ENCODE measurements at regions not wholly inside any gene's neighbourhood (a gene's known extent, or its start where the extent isn't known, plus 50 kb on each side); places are given as distances from the start of the nearest gene placed in this dataset.
A peak's percentile ranks its signal among the peaks of the same experiment; 100 is the strongest.

DNA sequence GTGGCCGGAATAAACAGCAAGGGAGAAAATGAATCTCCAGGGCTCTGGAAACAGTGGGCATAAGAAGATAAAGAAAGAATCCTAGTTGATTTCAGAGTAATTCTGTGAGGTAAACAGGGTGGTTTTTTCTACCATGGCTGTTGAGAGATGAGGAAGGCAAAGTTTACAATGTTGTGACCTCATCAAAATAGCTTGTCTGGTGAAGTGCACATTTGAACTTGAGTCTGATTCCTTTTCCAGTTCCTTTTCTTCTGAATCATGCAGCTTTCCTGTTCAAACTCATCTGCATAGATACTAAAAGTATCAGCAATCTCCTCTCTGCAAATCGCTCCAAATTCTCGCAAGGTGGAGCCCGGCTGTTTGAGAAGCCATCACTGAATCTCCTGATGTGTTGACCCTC is 161.7 kb downstream of the PLPP3 start:
- no peak for DNase-seq

GRCh38 chr1:56416495-56416894 is 162.9 kb downstream of the PLPP3 start:
- no peak for DNase-seq

GRCh38 chr1:56415720-56416119 is 163.6 kb downstream of the PLPP3 start:
- no peak for DNase-seq

DNA sequence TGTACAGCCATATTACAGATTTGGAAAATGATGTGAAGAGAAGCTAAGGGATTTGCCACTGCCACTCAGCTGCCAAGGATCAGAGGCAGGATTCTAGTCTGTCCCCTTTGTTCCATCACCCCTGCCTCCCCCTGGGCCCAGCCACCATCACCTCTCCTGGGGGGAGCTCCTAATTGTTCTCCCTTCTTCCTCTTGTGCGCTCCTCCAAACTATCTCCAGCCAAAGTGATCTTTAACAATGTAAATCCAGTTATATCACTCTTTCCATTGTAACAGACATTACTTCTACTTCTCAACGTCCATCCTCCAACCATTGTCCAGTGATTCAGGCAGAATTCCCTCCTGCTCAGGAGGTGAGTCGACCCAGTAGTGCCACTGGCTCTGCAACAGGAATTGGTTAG is 164.1 kb downstream of the PLPP3 start:
- DNase-seq, result no peak

DNA sequence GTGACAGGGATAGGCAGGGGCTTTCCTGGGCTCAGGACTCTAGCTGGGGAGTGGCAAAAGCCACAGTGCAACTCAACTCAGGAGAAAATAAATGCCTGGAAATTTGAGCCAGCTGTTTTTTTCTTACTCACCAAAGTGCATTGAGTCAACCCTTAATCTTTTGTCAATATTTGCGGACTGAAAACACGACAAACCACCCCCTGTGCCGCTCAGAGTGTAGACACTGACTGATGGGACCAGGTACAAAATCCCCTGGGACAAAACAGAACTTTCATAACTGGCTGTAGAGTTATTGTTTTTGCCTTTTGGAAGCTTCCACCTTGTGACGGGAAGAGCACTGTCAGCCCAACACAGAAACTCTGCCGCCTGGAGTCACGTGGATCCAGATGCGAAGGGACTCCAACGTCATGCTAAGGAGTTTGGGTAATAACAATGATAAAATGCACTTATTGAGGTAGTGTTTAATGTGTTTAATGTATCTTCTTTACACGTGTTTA is 164.6 kb downstream of the PLPP3 start:
- DNase-seq, result no peak

- no peak for DNase-seq
Measured at GRCh38 chr1:56413671-56414199, 165.6 kb downstream of the PLPP3 start.

DNA sequence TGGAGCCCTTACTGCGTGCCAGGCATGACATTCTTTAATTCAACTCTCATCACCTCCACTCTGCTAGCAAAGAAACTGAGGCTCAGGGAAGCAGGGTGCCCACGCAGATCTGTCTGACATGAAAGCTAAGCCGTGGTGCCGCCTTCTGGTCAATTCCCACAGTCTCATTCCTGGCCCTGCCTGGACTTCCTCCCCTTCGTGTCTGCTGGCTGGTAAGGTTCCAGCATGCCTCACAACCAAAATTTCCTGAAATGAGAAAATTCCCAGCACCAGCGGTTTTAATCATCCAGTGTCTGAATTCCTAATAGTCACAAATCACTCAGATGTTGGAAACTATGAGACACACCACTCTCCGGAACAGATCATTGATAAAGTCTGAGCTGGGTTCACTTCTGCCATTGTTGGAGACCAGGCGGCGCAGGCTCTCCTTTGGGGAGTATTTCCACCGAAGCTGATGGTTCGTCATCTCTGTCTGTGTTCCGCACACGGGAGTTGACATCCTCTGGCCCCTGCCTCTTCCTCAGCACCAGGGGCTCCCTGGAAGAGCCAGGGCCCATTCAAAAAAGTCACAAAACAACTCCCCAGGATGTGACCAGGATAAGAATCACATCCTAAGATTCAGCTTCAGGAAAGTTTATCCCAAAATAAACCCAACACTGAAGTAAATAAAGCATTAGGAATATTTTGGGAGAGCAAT is 167.7 kb downstream of the PLPP3 start:
- DNase-seq, result no peak

GRCh38 chr1:56411021-56411420 is 168.3 kb downstream of the PLPP3 start:
- no peak for DNase-seq

DNA sequence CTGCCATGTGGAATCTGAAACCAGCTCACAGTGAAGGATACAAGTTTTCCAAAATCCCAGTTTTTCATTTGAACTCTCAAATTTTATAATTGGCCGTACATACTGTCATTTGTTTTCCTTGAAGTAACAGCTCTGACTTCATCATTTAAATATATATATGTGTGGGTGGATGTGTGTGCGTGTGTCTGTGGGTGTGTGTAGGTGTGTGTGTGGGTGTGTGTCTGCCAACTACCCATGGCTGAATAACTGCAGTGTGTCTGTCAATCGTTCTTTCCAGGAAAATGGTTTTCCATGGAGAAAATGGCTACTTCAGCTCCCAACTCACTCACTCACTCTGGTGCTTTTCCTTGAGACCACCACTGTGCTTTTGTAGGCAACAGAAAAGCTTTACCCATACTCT is 169.0 kb downstream of the PLPP3 start:
- DNase-seq, result no peak

- DNase-seq, result no peak
Measured at GRCh38 chr1:56409112-56409691, 170.2 kb downstream of the PLPP3 start.

- DNase-seq, result no peak
Measured at GRCh38 chr1:56406821-56407220, 172.5 kb downstream of the PLPP3 start.

DNA sequence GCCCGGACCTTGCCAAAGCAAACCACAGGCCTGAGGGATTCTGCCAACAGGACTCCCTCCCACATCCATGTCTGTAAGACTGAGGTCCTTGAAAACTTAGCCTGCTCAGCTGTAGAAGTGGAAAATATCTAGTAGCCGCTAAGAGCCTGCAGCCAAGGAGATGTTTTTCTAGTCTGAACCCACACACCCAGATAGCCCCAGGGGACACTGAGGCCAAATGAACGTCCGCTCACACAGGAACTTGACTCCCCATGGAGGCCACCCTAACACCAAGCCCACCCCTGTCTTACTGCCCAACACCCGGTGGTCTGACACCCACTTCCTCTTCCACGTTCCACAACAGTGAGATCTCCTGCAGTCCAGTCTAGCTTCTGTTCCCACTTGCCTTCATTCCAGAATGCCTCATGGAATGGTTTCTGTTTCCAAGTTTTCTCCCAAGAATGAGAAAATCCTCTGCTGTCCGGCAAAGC is 174.8 kb downstream of the PLPP3 start:
- DNase-seq, result no peak

DNA sequence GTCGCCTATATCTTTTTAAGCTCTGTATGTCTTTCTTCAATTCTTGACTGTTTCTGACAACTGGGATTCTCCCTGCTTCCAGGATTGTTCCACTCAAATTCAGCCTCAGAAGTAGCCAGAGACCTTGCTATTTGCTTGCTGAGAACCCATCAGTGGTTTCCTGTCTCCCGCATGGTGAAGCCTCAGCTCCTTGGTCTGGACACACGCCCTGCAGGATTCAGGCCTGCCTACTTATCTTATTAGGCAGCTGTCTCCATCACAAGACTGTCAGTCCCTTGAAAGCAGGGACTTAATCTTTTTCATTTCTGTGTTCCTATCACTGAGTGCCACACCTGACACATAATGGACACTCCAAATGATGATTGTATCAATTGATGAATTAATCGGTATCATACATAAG is 175.3 kb downstream of the PLPP3 start:
- DNase-seq, result no peak

DNA sequence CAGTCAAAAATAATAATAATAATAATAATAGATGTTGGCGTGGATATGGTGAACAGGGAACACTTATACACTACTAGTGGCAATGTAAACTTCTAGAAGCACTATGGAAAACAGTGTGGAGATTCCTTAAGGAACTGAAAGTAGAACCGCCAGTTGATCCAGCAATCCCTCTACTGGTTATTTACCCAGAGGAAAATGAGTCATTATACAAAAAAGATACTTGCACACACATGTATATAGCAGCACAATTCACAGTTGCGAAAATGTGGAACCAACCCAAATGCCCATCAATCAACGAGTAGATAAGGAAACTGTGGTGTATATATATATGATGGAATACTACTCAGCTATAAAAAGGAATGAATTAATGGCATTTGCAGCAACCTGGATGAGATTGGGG is 176.0 kb downstream of the PLPP3 start:
- DNase-seq, result no peak

- no peak for DNase-seq
Measured at GRCh38 chr1:56401191-56401590, 178.2 kb downstream of the PLPP3 start.

DNA sequence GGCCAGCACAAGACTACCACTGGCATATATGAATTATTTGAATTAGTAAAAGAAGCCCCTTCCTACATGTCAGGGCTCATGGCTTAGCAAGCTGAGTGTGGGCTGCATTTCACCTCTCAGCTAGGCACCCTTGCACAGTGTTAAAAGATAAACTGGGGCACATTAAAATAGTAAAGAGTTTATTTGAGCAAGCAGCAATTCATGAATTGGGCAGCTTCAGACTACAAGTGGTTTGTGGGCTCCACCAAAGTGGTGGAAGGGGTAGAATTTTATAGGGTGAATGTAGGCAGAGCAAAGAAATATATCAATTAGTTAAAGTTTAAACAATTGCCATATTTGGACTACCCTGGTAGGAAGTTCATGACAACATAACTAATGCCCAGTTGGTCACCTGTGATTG is 178.8 kb downstream of the PLPP3 start:
- DNase-seq, result no peak

GRCh38 chr1:56399795-56400194 is 179.6 kb downstream of the PLPP3 start:
- peak; percentile 75 for DNase-seq

DNA sequence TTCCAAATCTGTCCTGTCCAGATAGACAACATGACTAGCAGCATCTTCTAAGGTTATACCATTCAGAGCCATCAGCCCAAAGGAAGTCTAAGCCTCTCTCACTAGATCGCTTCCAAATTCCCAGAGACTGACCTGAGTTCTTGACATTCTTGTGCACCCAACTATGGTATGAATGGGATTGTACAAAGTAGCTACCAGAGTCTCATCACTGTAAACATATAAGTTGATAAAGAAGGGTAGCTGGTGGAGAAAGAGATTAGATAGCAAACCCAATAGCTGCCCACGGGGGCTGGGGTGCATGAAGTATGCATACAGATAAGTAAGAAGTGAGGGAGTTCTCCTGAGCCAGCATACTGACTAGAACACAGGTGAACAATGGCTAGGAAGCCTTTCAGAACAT is 180.0 kb downstream of the PLPP3 start:
- DNase-seq, result no peak

- peak; percentile 52 for DNase-seq
Measured at GRCh38 chr1:56397811-56398231, 181.5 kb downstream of the PLPP3 start.

DNA sequence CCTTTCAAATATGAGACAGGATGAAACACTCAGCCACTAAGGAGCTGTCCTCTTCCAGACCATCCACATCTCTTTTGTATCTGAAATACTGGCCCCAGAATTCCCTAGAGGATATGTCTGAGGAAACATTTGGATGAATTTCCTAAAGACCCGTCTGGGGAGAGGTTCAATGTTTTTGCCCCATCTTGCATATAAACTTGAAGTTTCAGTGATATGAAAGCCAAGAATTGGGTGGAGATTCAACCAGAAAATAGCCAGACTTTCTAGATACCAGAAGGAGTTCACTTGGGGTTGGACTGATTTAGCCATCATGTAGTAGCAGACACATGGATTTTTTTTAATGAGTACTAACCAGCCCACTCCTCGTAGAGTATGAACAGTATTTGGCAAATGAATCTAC is 182.0 kb downstream of the PLPP3 start:
- no peak for DNase-seq

- no peak for DNase-seq
Measured at GRCh38 chr1:56396581-56396980, 182.8 kb downstream of the PLPP3 start.

- DNase-seq, result no peak
Measured at GRCh38 chr1:56395776-56396175, 183.6 kb downstream of the PLPP3 start.

GRCh38 chr1:56394298-56394697 is 185.1 kb downstream of the PLPP3 start:
- no peak for DNase-seq
